Thyroid gland (tissue), 4 donors: ENCODE measurements at regions not wholly inside any gene's neighbourhood (a gene's known extent, or its start where the extent isn't known, plus 50 kb on each side); places are given as distances from the start of the nearest gene placed in this dataset.
A peak's percentile ranks its signal among the peaks of the same experiment; 100 is the strongest.

Experiments used
- DNase-seq, 2 donors: peaks; one replicate each; pipeline ENCODE4 v3.0.0-alpha.2; 2019
- H3K27ac ChIP-seq, 3 donors: fragments of 200-600 bp; sonication (generic); 1 replicate in 2 of 3; 2 replicates in 1 of 3; pipeline ENCODE4 v1.5.1; 2016 to 2019; ENCODE audit warnings: mild to moderate bottlenecking in 1 of 3, moderate library complexity in 1 of 3
- H3K27me3 ChIP-seq: fragments of 200-600 bp; sonication (generic); one replicate; pipeline ENCODE4 v1.5.1; 2019
- H3K36me3 ChIP-seq, 2 donors: fragments of 200-600 bp; sonication (generic); one replicate each; pipeline ENCODE4 v1.5.1; 2016 to 2019
- H3K4me1 ChIP-seq, 2 donors: fragments of 200-600 bp; sonication (generic); one replicate each; pipeline ENCODE4 v1.5.1; 2017 to 2019
- H3K4me3 ChIP-seq, 3 donors: fragments of 200-600 bp; sonication (generic); replicated peaks in 1 of 3; 1 replicate in 2 of 3; 2 replicates in 1 of 3; pipeline ENCODE4 v1.5.1; 2016; ENCODE audit warnings: mild to moderate bottlenecking in 1 of 3
- H3K9me3 ChIP-seq: fragments of 200-600 bp; sonication (generic); one replicate; pipeline ENCODE4 v1.5.1; 2017
- CTCF ChIP-seq, 6 experiments: fragments of 200-600 bp in 3 of 6; fragments of 450-650 bp in 3 of 6; sonication (generic) in 3 of 6; IDR thresholded peaks; one replicate each; pipeline ENCODE4 v1.5.1; 2016 to 2019; ENCODE audit warnings: antibody characterized with exemption in 6 of 6, mild to moderate bottlenecking in 2 of 6, inconsistent platforms in 1 of 6, moderate library complexity in 1 of 6
- POLR2A ChIP-seq, 2 donors: fragments of 450-650 bp; IDR thresholded peaks; one replicate each; pipeline ENCODE4 v1.6.1; 2017; ENCODE audit warnings: antibody characterized with exemption in 2 of 2, mild to moderate bottlenecking in 2 of 2, moderate library complexity in 1 of 2
- WGBS, 2 donors: methylation state at CpG; one replicate each; pipeline ENCODE4 v1.1.5; 2017; 5-methylcytosine and 5-hydroxymethylcytosine counted together
- intact Hi-C: fragments of 100-400 bp; cut with DNase I; formaldehyde crosslinking; loops from one replicate; pipeline ENCODE4 v1.15.1; 2023

GRCh38 chr10:62453274-62453673 is 79.1 kb downstream of the ZNF365 start:
- H3K27me3 ChIP-seq: no peaks in the 10 kb centered on the region
- H3K36me3 ChIP-seq: no peaks in the 10 kb centered on the region
- H3K27ac ChIP-seq: no peak overlapping the region
- intact Hi-C loops: no loop called here
- H3K4me3 ChIP-seq: no peak overlapping the region
- H3K4me1 ChIP-seq: peaks cover 10% of the 10 kb centered on the region in 2 donors
- 95 to 98% methylated on average over 3 of the region's 3 CpGs for WGBS, 2 donors
- no peaks in the 10 kb centered on the region for H3K9me3 ChIP-seq
- TF ChIP-seq CTCF (IDR thresholded peaks at IDR 0.05): no peak
- TF ChIP-seq POLR2A (IDR thresholded peaks at IDR 0.05): no peak
- DNase-seq: no peak

GRCh38 chr10:62454687-62455397 is 80.7 kb downstream of the ZNF365 start:
- no peak overlapping the region for H3K4me3 ChIP-seq
- H3K4me1 ChIP-seq: peaks cover 10% of the 10 kb centered on the region in 2 donors
- H3K27ac ChIP-seq: no peak overlapping the region
- no peaks in the 10 kb centered on the region for H3K9me3 ChIP-seq
- no peaks in the 10 kb centered on the region for H3K27me3 ChIP-seq
- WGBS, 2 donors: 40 to 45% methylated on average over 3 of the region's 3 CpGs
- peak in 1 of 2 donors; percentile 8 for DNase-seq
- TF ChIP-seq CTCF (IDR thresholded peaks at IDR 0.05) (no peak), POLR2A (IDR thresholded peaks at IDR 0.05) (no peak)
- no peaks in the 10 kb centered on the region for H3K36me3 ChIP-seq
- intact Hi-C loops: no loop called here

GRCh38 chr10:62456611-62457101 is 82.5 kb downstream of the ZNF365 start:
- TF ChIP-seq CTCF (IDR thresholded peaks at IDR 0.05) (no peak), POLR2A (IDR thresholded peaks at IDR 0.05) (no peak)
- Histone ChIP-seq H3K27ac (no peak overlapping the region), H3K9me3 (no peaks in the 10 kb centered on the region), H3K4me1 (peaks cover 10% of the 10 kb centered on the region in 2 donors), H3K27me3 (no peaks in the 10 kb centered on the region), H3K4me3 (no peak overlapping the region), H3K36me3 (no peaks in the 10 kb centered on the region)
- 79 to 91% methylated on average over 5 of the region's 5 CpGs for WGBS, 2 donors
- DNase-seq: no peak
- intact Hi-C loops: no loop called here

GRCh38 chr10:62457196-62457595 is 83.0 kb downstream of the ZNF365 start:
- Histone ChIP-seq H3K36me3 (no peaks in the 10 kb centered on the region), H3K9me3 (no peaks in the 10 kb centered on the region), H3K27ac (no peak overlapping the region), H3K27me3 (no peaks in the 10 kb centered on the region), H3K4me1 (peaks cover 10% of the 10 kb centered on the region in 2 donors), H3K4me3 (no peak overlapping the region)
- 98 to 100% methylated on average over 2 of the region's 2 CpGs for WGBS, 2 donors
- no peak for TF ChIP-seq CTCF (IDR thresholded peaks at IDR 0.05)
- TF ChIP-seq POLR2A (IDR thresholded peaks at IDR 0.05): no peak
- no peak for DNase-seq
- intact Hi-C loops: no loop called here

- no peaks in the 10 kb centered on the region for H3K9me3 ChIP-seq
- no peak for DNase-seq
- no peak overlapping the region for H3K27ac ChIP-seq
- WGBS, 2 donors: 67 to 71% methylated on average over 1 of the region's 1 CpG
- TF ChIP-seq POLR2A (IDR thresholded peaks at IDR 0.05): no peak
- TF ChIP-seq CTCF (IDR thresholded peaks at IDR 0.05): no peak
- H3K4me1 ChIP-seq: peaks cover 10% of the 10 kb centered on the region in 2 donors
- H3K27me3 ChIP-seq: no peaks in the 10 kb centered on the region
- no peaks in the 10 kb centered on the region for H3K36me3 ChIP-seq
- H3K4me3 ChIP-seq: no peak overlapping the region
- intact Hi-C loops: no loop called here
Measured at GRCh38 chr10:62457598-62457997, 83.4 kb downstream of the ZNF365 start.
